ENCODE measurements at regions not wholly inside any gene's neighbourhood (a gene's known extent, or its start where the extent isn't known, plus 50 kb on each side); places are given as distances from the start of the nearest gene placed in this dataset.

- TF ChIP-seq CTCF (IDR thresholded peaks at IDR 0.05) (no peak), POLR2A (IDR thresholded peaks at IDR 0.05) (no peak)
These were observed 931.7 kb upstream of the HS3ST1 start for GRCh38 chr4:12360391-12360790.

Measured in heart left ventricle (tissue), 13 donors.